ENCODE measurements at regions not wholly inside any gene's neighbourhood (a gene's known extent, or its start where the extent isn't known, plus 50 kb on each side); places are given as distances from the start of the nearest gene placed in this dataset.

DNA sequence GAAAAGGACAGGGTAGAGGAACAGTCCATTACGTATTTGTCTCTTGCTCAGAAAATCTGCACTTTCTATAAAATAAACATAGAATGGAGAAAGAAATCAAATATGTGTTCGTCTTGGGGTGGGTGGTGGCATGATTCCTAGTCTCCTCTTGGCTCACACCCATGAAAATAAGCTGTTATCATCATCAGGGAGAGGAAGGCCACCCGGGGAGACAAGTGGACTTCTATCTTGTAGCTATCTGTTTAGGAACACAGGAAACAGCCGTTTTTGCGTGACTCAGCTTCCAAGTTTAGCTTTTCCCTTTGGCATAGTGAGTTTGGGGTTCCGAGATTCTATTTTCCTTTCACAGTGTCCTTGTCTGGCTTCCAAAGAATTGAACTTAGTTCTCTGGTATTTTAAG is 622.3 kb downstream of the PTPRU start:
- H2AFZ ChIP-seq (ENCODE audit: low read depth): no peak overlapping the region
- no peaks in the 10 kb centered on the region for H3K4me1 ChIP-seq (ENCODE audit: low read depth, poor library complexity, severe bottlenecking)
- no peak overlapping the region for H3K9ac ChIP-seq
- no peaks in the 10 kb centered on the region for H3K36me3 ChIP-seq (ENCODE audit: insufficient read depth)
- no peak overlapping the region for H3K4me2 ChIP-seq
- TF ChIP-seq, protein P1, sequence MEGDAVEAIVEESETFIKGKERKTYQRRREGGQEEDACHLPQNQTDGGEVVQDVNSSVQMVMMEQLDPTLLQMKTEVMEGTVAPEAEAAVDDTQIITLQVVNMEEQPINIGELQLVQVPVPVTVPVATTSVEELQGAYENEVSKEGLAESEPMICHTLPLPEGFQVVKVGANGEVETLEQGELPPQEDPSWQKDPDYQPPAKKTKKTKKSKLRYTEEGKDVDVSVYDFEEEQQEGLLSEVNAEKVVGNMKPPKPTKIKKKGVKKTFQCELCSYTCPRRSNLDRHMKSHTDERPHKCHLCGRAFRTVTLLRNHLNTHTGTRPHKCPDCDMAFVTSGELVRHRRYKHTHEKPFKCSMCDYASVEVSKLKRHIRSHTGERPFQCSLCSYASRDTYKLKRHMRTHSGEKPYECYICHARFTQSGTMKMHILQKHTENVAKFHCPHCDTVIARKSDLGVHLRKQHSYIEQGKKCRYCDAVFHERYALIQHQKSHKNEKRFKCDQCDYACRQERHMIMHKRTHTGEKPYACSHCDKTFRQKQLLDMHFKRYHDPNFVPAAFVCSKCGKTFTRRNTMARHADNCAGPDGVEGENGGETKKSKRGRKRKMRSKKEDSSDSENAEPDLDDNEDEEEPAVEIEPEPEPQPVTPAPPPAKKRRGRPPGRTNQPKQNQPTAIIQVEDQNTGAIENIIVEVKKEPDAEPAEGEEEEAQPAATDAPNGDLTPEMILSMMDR (conservative IDR thresholded peaks at IDR 0.05; ENCODE audit: low read depth, low read length): no peak
- H3K4me3 ChIP-seq (IDR thresholded peaks at IDR 0.05; ENCODE audit: insufficient read depth, low read depth, low read length): no peak overlapping the region
- H3K27me3 ChIP-seq (ENCODE audit: insufficient read depth, low read depth): peaks cover 10% of the 10 kb centered on the region
- H3K79me2 ChIP-seq (ENCODE audit: insufficient read depth, low read depth): no peaks in the 10 kb centered on the region
- H4K20me1 ChIP-seq (ENCODE audit: insufficient read depth): no peaks in the 10 kb centered on the region
- H3K27ac ChIP-seq: no peak overlapping the region

DNA sequence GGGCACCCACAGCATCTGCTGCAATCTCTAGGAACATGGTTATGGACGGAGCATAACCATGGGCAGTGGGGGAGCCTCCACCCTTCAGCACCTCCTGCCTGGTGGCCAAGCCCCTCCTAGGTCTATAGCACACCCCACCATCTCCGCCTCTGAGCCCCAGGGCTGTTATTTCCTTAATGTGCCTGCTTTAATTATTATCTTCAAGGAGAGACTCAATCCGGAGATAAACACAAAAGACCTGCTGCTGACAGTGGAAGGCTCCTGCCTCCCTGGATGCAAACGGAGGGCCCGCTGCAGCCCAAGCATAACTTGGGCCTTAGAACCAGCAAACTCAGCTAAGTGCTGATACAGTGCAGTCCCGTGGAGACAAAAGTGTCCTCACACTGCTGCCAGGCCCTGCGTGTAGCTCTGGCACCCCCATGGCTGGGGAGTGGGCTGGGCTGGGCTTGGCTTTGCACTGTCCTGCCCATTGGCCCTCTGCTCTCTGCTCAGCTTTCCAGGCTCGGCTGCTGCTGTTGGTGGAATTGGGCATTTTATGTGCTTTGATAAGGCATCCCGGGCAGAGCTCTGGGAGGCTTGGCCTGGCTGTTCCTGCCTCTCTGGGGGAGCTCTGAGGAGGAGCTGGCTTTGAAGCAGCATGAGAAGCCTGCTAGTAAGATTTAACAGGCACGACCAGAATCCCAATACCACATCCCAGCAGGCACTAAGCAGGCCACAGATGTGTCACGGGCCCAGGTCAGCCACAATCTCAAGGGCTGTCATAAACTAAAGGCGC is 620.2 kb downstream of the PTPRU start:
- Histone ChIP-seq H3K27ac (no peak overlapping the region), H3K79me2 (ENCODE audit: insufficient read depth, low read depth) (no peaks in the 10 kb centered on the region), H4K20me1 (ENCODE audit: insufficient read depth) (no peaks in the 10 kb centered on the region), H3K4me2 (no peak overlapping the region), H3K27me3 (ENCODE audit: insufficient read depth, low read depth) (peaks cover 14% of the 10 kb centered on the region), H3K9ac (no peak overlapping the region), H3K4me3 (IDR thresholded peaks at IDR 0.05; ENCODE audit: insufficient read depth, low read depth, low read length) (no peak overlapping the region), H3K36me3 (ENCODE audit: insufficient read depth) (no peaks in the 10 kb centered on the region), H2AFZ (ENCODE audit: low read depth) (no peak overlapping the region), H3K4me1 (ENCODE audit: low read depth, poor library complexity, severe bottlenecking) (no peaks in the 10 kb centered on the region)
- TF ChIP-seq, protein P1 (conservative IDR thresholded peaks at IDR 0.05; ENCODE audit: low read depth, low read length): no peak

DNA sequence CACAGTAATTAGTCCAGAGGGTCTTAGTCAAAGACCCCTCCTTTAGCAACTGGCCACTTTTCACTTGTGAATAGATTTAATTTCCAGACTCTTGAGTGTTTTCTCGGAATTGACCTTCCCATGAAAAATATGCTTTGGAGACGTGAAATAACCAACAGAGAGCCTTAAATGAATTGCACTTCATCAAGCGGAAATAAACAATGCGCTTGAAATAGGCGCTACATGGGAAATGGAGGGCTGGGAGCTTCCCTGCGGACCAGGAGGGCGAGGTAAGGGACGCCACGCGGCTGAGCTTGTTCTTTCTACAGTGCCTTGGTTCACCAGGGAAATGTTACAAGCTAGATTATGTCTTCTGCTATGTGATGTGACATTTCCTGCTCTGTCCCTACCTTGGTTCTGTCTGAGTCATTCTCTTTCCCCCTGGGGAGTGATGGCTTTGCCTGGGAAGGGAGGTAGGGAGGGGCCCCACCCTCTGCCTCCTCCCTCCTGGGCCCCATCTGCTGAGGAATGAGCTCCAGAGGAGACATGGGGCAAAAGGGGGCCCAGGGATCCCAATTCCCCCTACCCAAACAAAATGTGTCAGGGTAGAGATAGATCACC is 619.3 kb downstream of the PTPRU start:
- Histone ChIP-seq H4K20me1 (ENCODE audit: insufficient read depth) (no peaks in the 10 kb centered on the region), H2AFZ (ENCODE audit: low read depth) (no peak overlapping the region), H3K9ac (no peak overlapping the region), H3K36me3 (ENCODE audit: insufficient read depth) (no peaks in the 10 kb centered on the region), H3K27ac (no peak overlapping the region), H3K4me3 (IDR thresholded peaks at IDR 0.05; ENCODE audit: insufficient read depth, low read depth, low read length) (no peak overlapping the region), H3K27me3 (ENCODE audit: insufficient read depth, low read depth) (peaks cover 14% of the 10 kb centered on the region), H3K4me2 (no peak overlapping the region), H3K4me1 (ENCODE audit: low read depth, poor library complexity, severe bottlenecking) (no peaks in the 10 kb centered on the region), H3K79me2 (ENCODE audit: insufficient read depth, low read depth) (no peaks in the 10 kb centered on the region)
- TF ChIP-seq, protein P1 (conservative IDR thresholded peaks at IDR 0.05; ENCODE audit: low read depth, low read length): no peak

DNA sequence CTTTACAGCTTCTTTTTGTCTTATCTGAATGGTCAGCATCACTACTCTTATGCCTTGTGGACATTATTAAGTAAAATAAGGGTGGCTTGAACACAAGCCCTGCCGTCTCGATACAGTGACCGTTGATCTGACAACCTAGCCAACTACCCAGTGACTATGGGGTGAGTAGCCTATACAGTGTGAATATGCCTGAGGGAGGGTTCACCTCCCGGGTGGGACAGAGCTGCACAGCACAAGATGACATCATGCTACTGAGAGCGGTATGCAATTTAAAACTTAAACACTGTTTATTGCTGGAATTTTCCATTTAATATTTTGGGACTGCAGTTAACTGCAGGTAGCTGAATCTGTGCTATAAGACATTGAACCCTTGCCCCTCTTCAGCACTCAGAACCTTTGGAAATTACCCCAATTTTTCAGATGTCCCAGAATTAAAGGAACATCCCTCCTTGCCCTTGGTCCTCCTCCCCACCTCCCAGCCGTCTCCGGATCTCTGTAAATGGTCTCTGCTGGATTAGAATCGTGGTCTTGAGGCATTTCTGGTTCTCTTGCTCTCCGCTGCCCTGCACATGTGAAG is 618.5 kb downstream of the PTPRU start:
- TF ChIP-seq, protein P1 (conservative IDR thresholded peaks at IDR 0.05; ENCODE audit: low read depth, low read length): no peak
- H3K4me1 ChIP-seq (ENCODE audit: low read depth, poor library complexity, severe bottlenecking): no peaks in the 10 kb centered on the region
- no peak overlapping the region for H3K27ac ChIP-seq
- H3K79me2 ChIP-seq (ENCODE audit: insufficient read depth, low read depth): no peaks in the 10 kb centered on the region
- H3K27me3 ChIP-seq (ENCODE audit: insufficient read depth, low read depth): peaks cover 14% of the 10 kb centered on the region
- H3K9ac ChIP-seq: no peak overlapping the region
- no peak overlapping the region for H3K4me2 ChIP-seq
- no peaks in the 10 kb centered on the region for H3K36me3 ChIP-seq (ENCODE audit: insufficient read depth)
- no peak overlapping the region for H3K4me3 ChIP-seq (IDR thresholded peaks at IDR 0.05; ENCODE audit: insufficient read depth, low read depth, low read length)
- no peak overlapping the region for H2AFZ ChIP-seq (ENCODE audit: low read depth)
- H4K20me1 ChIP-seq (ENCODE audit: insufficient read depth): no peaks in the 10 kb centered on the region

Measured in KMS-11 (cell line).